HG03342 (cell line): ENCODE measurements at regions not wholly inside any gene's neighbourhood (a gene's known extent, or its start where the extent isn't known, plus 50 kb on each side); places are given as distances from the start of the nearest gene placed in this dataset.

Experiments used
- ATAC-seq: cut with Tn5 transposase; IDR thresholded peaks from one replicate; pipeline ENCODE4 v1.9.1; 2021; ENCODE audit warnings: mild to moderate bottlenecking, moderate library complexity; ENCODE audit not compliant: unreplicated experiment

DNA sequence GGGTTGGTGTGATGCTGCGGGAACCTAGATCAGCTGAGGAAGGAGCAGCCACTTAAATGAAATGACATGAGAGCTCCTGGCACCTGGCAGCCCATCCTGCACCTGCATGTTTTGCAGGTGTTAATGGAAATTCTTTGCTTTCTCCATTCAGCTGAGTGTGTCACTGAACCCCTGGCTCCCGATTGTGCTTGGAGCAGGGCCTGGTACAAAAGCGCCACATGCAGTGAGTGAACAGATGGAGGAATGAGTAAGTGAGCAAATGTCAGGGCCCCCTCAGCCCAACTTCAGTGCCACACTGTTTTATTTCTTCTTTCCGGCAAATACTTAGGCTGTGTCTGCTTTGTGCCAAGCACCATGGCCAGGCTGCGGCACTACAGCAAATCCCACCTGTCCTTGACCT lies 132.2 kb downstream of the ASB7 start:
- ATAC-seq: no peak

DNA sequence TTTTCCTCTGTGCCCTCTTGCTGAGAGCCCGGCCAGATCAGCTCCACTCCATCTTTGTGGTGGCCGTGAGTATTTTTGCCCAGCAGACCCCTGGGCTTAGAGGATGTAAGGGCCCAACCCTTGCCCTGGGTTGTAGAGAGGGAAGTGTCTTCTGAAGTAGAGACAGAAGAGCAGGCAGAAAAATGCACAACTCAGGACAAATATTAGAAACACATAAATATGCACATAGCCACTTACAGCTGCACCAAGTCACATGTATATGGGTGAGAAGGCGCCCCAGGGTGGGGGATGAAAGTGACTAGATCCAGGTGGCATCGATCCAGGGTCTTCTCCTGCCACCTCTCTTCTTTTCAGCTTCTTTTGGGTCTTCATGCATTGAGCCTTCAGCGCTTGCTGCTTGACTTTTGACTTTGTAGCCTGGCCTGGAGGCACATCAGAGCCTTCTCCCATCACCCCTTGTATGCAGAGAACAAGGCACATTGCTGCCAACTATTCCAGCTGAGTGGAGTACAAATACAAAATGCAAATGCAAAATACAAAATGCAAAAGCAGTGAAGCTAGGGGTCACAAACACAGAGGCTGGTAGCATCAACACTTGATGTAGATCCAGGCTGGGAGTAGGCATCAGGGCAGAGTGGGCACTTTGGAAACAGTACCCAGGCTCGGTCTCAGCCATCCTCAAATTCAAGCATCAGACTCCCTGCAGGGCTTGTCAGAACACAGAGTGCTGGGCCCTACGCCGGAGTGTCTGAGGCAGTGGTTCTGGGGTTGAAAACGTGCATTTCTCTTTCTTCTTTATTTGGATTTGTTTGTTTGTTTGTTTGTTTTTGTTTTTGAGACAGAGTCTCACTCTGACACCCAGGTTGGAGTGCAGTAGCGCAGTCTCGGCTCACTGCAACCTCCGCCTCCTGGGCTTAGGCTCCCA lies 133.0 kb downstream of the ASB7 start:
- no peak for ATAC-seq

DNA sequence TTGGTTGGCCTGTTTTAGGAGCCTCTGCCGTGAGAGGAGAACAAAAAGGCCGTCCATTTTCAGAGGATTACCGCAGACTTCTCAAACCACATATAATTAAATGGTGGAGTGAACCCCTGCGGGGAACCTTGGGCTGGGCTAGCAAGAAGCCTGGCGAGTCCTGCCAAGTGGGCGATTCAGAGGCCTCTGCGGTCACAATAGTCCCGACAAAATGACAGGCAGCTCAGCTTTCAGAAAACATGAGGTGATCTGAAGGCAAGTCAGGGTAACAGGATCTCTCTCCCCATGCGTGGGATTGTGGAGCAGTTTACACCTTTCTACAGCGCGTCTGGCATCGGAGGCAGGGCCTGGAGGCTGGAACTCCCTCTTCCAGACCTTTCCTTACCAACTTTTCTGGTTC lies 134.8 kb downstream of the ASB7 start:
- no peak for ATAC-seq

DNA sequence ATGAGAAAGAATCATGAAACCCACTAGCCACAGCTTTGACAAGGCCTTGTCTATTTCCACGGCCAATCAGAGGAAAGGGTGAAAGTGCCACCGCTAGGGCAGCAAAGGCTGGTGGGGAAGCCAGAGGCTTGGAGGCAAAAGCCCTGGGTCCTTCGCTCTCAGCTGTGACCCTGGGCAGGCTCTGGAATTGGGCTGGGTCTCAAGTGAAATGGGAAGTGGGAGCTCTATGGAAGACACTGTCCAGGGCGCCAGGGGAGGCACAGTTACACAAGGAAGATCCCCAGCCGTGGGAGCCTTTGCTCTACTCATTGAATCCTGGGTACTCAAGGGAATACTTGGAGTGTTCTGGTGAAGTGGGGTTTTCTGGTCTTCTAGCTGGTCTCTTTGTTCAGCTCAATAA lies 136.2 kb downstream of the ASB7 start:
- ATAC-seq: no peak

DNA sequence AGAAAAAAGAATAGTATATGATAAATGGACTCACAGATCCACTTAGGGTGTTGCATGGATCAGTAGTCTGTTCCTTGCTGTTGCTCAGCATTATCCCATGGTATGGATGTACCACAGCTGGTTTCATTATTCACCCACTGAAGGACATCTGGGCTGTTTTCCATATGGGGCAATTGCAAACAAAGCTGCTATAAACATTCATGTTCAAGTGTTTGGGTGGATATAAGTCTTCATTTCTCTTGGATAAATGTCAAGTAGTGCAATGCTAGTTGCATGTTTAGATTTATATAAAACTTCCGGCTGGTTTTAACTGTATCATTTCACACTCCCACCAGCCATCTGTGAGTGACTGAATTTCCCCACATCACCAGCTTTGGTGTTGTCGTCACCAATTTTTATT lies 137.7 kb downstream of the ASB7 start:
- no peak for ATAC-seq

DNA sequence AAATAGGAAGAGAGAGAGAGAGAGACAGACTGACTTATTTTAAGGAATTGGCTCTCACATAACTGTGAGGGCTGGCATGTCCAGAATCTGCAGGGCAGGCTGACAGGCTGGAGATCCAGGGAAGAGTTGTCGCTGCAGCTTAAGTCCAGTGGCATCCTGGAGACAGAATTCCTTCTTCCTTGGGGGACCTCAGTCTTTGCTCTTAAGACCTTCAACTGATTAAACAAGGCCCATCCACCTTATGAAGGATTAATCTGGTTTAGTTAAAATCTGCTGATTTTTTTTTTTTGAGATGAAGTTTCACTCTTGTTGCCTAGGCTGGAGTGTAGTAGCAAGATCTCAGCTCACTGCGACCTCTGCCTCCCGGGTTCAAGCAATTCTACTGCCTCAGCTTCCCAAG lies 128.0 kb upstream of the ALDH1A3 start:
- no peak for ATAC-seq

DNA sequence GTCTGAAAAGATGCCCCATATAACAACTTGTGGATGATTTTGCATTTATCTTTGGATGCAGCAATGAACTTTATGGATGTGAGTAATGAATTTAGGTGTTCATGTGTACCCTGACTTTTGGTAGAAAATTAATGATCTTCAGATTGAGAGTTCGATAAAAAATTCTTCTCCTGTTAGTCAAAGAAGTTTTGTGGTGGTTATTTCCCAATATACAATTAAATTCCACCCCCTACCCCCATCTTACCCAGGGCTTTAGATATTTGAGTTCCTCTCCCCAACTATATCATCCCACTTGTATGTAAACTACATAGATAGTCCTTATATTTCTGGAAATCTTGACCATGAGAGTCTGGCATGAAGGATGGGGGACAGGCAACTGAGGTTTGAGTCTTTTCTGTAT lies 126.1 kb upstream of the ALDH1A3 start:
- no peak for ATAC-seq

DNA sequence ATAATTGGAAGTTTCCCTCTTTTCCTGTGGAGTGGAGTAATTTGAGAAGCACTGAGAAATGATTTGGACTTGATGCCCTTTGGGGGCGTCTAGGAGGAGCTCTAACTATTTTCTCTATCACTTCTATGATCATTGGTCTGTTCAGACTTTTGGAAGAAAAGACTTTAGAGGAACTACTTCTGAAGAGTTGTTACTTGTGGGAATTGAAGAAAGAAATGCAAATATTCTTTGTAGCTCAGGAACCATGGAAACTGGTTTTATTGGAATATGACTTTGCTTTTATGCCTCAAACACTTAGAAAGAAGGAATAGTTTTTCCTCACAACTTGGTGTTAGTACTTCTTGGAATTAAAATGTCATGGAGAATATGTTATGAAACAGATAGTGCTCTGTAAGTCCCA lies 122.0 kb upstream of the ALDH1A3 start:
- ATAC-seq: no peak

DNA sequence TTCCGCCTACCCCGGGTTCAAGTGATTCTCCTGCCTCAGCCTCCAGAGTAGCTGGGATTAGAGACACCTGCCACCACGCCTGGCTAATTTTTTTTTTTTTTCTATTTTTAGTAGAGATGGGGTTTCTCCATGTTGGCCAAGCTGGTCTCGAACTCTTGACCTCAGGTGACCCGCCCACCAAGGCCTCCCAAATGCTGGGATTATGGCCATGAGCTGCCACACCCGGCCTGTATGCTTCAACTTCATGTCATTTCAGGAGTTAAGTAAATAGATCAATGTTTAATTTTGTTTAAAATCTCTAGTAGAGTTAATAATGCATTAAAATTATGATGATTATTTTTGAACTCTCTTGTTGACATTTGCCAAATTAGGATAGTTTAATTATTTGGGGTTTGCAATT lies 121.1 kb upstream of the ALDH1A3 start:
- no peak for ATAC-seq

DNA sequence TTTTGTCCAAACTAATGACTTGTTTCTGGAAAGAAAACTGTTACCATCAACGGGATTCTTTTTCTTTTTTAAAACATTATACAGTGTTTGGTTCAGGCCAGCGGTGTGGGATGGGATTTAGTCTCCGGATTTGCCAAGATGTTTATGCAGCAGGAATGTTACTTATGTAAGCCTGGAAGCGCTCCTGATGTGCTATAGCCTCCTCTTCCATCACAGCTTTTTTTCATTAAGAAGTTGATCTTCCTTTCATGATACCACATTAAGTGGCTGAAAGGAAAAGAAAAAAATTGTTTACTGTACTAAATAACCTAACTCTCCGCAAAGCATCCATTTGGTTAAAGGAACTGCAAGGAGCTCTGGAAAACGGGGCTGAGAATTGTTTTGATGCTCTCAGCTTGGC lies 120.5 kb upstream of the ALDH1A3 start:
- ATAC-seq: no peak

DNA sequence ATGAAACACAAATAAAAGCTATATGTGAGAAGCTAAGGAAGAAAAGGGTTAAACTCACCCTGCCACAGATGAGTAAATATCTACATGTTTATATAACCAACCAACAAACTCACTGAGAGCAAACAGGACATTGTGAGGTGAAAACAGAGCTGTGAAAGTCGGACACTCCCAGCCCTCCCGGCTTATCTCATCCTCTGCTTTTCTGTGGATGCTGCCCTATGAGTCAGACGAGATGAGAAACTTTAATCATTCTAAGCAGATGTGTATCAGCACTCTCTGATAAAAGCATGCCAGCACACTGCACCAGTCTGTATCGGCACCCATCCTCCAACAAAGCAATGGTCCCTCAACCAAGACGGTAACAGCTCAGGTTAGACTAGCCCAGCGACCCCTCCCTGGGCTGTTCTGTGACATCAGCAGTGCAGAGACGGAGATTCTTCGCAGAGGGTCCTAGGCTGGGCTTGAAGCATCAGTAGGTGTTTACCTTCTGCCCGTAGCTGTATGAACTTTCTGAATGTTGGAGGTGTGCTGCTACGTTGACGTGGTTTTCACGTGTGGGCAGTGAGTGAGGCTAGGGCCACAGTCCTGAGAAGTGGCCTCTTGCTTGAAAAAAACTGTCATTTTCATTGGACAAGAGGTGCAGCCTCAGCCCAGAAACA lies 119.8 kb upstream of the ALDH1A3 start:
- no peak for ATAC-seq

DNA sequence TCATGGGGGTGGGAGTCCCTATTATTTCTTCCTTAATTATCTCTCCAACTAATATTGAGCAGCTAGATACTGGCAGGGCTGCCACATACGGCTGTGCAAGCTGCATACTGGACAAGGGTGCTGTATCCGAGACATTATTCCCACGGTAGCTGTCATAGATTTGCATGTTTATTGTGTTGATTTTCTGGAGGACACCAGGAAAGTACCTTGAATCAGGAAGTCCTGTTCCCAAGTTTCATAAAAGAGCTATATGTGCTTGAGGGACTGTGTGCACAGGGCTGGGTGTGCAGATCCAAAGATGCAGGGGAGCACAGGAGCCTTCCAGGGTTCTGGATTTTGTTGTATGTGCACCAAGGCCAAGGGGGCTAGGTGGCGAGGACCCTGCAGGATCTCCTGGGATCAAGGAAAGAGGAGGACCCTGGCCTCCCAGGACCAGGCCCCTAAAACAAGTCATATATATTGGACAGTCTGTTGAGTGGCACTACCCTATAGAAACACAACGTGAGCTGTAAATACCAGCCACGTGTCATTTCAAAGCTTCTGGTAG lies 119.2 kb upstream of the ALDH1A3 start:
- ATAC-seq: no peak

DNA sequence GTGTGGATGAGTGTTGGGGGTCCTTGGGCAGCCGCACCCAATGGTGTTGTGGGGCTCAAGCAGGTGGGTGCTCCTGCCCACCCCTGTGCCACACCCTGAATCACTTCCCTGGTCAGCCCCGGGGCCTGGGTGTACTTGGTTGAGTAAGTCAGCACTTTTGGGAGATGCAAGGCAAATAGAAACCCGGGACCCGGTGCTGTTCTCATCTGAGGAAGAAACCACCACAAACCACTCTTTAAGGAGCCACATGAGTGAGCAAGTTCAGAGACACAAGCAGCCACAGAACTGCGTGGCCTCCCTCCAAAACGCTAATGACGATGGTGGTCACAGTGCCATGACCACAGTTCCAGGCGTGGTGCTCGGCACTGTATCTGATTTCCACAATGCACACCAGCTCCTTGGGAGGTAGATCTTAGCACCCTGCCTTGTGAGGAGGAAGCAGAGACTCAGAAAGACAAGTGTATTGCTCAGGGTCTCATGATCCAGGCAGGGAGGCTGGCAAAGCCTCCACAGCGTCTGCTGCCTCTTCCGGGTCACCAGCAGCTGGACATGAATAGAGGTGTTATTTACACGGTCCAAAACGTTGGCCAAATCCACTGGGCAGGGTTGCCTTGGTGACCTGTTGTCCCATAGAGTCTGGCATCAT lies 118.2 kb upstream of the ALDH1A3 start:
- no peak for ATAC-seq

DNA sequence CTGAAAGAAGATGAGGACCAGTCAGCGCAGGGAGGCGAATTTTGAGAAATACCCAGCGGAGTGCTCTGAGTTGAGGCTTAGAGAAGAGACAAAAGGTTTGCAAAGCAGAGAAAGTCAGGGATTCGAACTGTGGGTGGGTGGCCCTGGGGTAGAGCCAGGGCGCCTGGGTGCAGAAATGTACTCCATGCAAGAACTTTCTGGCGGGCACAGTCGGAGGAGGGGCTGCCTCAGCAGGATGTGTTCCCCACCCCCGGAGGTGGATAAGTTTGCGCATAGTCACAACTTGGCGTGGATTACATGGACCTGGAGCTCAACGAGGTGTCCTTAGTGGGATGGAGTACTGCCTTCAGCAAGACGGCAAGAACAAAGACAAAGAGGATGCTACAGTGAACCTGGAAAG lies 117.3 kb upstream of the ALDH1A3 start:
- ATAC-seq: no peak

DNA sequence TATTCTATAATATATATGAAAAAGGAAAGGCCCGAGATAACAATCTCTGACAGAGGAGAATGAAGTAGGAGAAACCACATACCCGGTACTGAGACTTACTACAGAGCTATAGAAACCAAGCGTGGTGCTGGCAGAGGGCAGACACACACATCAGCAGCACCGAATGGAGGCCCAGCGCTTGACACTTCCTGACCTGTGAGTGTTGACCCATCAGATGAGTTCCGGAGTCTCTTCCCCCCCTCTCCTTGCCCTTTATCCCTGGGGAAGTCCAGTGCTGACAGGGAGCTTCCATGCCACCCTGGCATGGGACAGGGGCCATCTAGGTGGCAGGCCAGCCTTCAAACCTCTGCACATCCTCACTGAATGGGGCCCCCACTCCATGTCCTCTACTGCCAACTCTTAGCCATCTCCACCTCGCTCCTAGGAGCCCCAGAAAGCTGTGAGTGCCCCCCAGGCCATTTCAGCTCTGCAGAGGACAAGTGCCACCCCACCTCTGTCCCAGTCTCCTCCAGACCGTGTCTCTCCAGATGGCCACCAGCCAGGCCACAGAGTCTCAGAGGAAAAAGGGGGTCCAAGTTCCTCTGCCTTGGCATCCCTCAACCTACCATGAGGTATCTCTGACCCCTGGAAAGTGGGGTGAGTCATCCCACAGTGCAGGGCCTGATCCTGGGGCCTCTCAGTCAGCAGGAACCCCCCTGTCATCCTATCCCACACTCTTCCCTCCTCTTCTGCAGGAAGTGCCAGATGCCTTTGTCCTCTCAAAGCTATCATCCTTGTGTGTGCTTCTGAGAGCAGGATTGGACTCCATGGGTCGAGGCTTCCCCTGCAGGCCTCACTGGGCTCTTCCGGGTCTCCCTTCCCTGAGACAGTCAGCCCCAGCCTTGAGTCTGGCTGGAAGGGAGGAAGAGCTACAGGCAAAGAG lies 116.5 kb upstream of the ALDH1A3 start:
- no peak for ATAC-seq

DNA sequence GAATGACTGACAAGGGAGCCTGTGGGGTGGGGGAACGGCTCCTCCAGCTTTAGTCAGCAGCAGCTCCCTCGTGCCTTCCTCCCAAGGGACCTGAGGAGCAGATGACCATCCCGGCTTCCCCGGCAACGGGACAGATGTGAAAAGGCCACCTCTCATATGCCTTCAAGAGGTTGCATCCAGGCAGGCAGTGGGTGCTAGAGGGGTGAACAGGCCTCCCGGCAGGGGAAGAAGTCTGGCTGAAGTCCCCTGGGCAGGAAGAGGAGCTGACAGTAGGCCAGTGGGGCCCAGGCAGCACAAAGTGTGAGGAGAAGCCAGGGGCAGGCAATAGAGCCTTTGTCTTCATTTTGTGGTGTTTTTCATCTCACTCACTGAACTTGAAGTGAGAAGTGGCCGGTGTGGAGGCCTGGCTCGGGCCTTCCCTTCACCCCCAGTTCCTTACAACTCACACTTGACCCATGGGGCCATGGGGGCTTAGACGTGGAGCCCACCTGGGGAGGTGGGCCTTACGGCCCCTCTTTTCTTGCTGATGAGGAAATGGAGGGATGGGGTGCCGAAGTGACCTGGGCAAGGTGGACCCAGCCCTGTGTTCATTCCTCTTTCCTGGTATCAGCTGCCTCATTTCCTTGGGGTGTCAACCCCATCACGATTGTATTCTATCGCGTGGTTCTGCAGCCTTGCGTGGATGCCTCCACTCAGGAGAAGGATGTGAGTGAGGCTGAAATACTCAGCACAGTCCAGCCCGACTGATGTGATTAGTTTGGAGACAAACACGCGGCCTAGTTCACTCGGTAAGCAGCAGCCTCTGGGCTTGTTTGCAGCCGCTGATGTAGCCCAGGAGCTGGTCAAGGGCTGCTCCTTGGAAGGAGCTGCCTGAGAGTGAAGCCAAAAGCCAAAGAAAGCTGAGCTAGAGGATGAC lies 115.5 kb upstream of the ALDH1A3 start:
- no peak for ATAC-seq

DNA sequence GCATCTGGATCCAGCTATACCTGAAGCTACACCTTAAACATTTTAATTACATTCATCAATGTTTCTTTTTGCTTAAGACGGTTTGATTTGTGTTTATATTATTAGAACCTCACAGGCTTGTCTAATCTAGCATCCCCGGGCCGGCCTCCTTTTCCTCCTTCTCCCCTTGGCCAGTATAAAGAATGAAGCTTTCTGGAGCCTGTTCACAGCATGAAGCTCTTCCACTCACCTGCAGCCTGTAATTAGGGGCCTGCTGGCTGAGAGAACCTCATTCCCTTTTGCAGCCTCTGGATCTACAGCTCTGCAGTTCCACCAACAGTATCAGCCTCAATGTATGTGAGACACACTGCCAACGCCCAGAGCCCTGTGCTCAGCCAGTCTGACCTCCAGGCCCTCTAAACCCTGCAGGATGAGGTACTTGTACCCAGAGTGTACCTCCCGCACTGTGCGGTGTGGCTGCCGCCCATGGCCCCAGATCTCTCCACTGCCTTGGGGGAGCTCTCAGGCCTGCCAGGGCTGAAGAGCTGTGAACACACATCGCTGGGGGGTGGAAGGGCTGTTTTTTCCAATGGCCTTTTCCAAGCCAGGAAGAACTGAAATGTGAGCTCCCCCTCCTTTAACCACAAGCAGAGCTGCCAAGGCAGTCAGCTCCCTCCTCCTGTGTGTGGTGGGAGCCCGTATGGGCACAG lies 114.7 kb upstream of the ALDH1A3 start:
- no peak for ATAC-seq

DNA sequence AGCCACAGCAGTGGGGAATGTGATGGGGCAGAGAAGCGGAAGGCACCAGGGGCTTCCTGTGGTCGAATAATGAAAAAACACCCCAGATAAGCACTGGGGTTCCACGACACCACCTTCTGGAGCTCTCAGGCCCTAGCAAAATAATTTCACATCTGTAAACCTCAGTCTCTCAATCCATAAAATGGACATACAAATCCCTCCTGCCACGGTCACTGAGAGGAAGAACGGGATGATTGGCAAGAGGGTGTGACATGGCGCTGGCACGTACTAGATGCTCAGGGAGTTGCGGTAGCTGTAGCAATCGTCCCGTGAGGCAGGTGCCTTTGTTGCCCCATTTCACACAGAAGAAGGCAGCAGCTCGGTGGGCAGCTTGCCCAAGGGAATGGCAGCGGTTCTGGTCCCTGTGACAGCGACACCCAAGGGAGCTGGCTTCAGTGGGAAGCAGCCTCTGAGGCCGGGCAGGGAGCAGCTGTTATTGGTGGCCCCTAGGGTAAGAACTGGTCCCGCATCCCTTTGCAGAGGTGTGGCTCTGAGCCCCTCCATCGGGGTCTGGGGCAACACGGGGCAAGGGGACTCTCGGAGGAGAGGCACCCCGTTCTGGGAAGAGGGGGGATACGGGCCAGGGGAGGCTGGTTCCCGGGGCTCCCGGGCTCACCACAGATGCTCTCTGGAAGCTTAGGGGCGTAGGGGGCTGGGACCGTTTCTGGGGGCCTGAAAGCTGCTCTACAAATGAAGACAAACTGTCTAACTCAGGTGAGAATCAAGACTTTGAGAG lies 114.0 kb upstream of the ALDH1A3 start:
- ATAC-seq: no peak
